Skin of body (tissue), 1 donor: ENCODE measurements at regions not wholly inside any gene's neighbourhood (a gene's known extent, or its start where the extent isn't known, plus 50 kb on each side); places are given as distances from the start of the nearest gene placed in this dataset.

Experiments
- DNase-seq: peaks from one replicate; lab custom pipeline; 2025; lab: John Stamatoyannopoulos, UW

DNA sequence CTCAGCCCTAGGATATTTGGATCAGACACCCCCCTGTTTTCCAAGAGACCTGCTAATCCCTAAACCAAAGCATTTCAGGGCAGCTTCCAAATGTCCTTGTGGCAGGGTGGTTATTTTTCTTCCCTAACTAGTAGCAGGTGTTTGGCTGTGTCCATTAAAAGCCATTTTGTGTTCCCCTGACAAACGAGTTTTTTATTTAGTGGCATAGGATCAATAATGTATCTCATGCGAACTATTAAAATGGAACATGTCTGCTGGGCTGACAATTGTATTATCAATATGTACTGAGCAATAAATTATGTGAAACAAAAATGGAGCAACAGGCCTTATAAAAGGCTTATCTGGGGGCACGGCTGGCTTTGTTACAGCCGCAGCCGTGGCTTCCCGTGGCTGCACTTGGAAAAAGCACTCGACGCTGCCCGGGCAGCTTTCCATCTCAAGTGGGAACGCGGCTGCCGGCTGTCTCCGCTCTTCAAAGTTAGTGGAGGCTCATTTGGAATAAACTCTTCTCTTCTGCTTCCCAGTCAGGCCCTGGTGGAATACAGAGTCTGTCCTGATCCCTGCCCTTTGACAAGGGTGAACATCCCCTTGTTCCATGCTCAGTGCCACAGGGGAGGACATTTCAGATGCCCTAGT lies 554.3 kb downstream of the TYW1 start:
- peak; percentile 3 for DNase-seq

DNA sequence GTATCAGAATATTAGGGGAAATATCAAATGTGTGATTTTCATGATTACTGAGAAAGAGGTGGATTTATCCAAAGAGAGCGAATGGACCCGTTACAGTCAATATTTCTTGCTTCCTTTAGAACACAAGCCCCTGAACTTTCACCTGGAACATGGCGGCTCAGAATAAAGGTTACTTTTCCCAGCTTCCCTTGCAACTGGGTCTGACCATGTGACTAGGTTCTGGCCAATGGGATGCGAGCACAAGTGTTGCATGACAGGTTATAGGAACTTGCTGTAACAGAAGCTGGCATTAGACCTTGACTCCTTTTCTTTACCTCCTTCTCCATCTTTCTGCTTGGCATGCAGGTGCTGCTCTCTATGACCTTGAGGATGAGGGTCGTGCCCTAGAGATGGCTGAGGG lies 556.1 kb downstream of the TYW1 start:
- no peak for DNase-seq

DNA sequence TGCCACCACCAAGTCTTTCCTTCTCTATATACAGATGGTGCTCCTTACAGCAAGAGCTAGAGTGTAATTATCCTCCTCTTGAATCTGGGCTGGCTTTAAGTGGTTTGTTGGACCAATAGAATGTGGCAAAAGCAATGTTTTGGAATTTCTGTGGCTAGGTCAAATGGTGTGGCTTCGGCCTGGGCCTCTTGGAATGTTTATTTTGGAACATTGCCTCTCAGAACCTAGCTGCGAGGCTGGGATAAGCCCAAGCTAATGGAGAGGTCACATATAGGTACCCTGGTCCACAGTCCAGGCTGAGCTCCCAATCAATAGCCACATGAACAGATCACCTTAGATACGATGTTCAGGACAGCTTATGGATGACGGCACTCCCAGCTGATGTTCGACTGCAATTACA lies 556.7 kb downstream of the TYW1 start:
- DNase-seq, result no peak

DNA sequence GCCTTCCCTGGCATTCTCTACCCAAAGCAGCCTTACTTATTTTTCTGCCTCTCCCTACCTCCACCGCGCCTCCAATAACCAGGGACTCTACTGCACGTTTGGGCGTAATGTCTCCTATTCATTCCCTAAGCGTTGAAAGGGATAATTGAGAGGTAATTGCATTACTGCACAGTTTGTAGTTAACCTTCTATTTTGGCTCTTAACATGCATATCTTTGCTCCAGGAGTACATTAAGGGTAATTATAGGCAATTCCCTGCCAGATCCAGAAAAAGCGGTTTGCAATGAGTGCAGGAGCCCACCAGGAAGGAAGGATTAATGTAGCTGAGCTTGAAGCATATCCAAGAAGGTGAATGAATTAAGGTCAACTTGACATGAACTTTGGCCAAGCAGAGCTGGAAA lies 558.4 kb downstream of the TYW1 start:
- DNase-seq, result no peak

DNA sequence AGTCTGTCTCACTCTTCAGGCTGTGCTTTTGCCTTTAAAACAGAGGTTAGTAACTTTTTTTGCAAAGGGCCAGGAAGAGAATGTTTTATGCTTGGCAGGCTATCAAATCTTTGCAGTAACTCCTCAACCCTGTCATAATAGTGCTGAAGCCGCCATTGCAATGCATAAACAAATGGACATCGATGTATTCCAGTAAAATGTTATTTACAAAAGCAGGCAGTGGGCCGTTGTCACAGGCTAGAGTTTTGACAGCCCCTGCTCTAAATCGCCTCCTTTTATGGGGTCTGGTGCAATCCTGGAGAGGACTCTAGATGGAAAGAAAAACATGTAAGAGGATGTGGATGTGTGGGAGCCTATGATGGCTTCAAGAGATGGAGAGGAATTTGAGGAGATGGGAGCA lies 568.3 kb downstream of the TYW1 start:
- no peak for DNase-seq

DNA sequence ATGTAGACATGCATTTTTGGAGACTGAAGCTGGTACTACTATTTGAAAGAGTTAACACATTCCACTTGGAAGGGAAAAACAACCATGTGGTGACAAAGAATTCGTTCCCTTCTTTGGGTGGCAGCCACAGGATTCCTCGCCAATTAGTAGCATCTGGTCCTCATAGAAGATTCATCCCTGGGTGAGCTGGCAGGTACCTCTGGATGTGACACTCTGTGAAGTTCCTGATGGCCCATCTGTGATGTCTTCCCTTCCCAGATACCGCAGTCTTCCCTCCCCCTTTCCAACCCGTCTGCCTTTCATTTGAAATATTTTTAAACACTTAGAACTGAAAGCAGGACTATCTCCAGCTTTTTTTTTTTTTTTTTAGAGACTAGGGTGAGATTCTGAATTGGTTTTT lies 569.5 kb downstream of the TYW1 start:
- no peak for DNase-seq

DNA sequence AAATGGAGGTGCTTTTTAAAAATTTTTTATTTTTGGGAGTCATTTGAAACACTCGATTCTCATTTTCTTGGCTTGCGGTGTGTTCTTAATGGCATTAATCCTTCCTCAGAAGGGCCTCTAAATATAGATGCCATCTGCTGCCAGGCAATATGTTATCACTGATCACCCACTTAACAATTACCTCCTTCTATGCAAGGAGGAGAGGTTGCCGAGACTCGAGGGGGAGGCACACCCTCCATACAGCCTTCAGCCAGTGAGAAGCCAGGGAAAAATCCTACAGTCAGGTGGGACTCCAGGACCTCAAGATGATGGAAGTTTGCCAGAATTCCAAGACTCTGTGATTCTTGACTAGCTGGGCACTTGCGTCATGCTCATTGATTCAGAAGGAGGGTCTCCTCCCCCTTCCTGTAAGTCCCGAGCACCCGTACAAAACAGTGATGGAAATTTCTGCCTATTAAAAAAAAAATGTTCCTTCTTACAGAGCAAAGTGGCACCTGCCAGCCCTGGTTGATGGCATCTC lies 574.5 kb downstream of the TYW1 start:
- DNase-seq, result no peak

DNA sequence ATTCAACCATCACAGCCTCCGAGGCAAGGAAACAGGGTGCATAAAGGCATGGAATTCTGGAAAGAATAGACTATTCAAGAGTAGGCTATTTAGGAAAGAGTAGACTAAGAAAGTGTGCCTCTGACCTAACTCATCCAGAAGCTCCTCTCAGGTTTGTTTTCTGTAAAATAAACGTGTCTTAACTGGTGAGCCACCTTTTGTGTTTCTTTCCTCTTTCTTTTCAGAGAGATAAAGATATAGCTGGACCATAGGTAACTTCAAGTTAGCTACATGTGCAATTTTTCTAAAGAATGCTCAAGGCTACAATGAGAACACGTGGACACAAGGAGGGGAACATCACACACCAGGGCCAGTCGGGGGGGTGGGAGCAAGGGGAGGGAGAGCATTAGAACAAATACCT lies 577.0 kb downstream of the TYW1 start:
- no peak for DNase-seq

DNA sequence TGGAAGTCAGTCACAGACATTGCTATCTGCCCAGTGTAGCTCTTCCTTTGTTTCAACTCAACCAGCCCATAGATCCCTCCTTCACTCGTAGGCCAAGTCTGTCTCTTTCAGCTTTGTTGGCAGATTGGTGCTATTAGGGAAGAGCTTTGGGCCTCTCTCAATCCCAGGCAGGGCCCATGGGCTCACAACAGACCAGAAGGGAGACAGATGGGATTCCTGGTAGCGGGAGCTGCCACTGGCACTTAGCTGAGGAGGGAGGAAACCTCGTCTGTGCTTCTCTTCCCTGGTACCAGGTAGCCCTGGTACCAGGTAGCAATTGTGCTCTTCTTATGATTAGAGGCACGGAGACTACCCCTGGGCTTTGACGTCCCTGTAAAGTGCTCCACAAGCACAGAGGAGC lies 592.0 kb downstream of the TYW1 start:
- DNase-seq, result no peak

DNA sequence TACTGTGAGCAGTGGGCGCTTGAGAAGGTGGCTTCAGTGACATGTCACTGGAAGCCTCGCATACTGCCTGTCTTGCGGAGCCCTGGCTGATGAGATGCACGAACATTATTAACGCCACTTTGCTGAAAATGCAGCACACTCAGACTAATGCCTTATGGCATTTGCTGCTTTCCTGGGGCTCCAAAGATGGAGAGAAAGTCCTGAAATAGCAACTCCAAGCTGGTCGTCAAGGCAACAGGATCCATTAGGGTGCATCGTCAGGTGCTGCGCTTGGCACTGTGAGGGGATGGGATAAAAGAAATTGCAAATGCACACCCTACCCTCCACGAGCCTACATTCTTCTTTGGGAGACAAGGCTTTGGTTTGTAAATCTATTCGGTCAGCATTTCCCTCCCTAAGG lies 592.5 kb downstream of the TYW1 start:
- no peak for DNase-seq

DNA sequence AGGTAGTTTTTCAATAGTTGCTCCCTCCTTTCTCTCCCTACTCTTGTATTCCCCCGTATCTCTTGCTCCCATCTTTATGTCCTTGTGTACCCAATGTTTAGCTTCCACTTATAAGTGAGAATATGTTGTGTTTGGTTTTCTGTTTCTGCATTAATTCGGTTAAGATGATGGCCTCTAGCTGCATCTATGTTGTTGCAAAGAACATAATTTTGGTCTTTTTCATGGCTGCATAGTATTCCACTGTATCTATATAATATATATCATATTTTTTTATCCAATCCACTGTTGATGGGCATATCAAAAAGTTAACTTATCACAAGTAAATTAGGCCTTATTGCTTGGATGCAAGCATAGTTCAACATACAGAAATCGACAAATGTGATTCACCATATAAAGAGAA lies 594.0 kb downstream of the TYW1 start:
- DNase-seq, result no peak

DNA sequence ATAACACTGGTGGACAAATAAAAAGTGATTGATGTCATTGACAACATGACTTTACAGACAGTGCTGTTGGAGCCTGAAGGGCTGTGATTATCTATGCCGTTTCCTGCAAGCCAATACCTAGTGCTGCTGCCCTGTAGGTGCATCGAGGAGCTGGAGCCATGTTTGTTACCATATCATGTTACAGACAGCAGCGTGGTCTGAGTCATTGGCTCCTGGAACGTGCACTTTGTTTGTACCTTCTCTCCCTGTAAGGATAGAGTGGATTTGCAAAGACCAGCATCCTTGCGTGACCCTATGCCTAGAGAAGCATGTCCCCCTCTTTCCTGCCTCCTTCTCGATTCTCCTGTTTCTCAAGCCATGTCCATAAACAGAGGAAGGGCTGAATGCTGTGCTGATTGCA lies 597.2 kb downstream of the TYW1 start:
- no peak for DNase-seq

DNA sequence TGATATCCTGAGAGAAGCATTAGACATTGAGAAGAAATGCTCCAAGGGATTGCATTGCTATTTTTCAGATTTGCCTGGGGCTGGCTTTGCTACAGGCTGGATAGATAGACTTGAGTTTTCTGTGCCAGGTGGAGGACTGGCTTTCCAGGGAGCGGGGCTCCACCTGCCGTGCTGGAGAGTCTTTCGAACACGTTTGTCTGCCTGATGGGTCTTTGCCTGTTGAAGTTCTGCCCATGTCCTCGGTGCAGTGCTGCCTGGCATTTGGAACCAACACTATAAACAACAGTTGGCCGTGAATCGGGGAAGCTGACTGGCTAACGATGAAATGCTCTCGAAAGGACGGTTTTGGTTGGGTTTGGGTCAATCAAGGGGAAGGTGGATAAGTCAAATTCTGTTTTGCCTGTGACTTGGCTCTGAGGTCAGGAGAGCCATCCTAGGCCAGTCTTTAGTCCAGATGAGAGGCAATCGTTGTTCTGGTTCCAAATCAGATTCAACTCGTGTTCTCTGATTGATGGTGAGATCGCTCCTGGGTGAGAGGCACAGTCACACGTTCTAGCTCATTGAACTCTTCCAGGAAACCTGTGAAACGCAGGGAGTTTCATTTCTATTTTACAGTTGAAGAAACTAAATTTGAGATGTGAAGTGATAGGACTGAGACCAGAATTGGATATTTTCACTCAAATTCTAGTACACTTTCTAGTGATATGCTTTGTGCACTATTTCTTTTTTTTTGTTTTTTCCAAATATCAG lies 599.0 kb downstream of the TYW1 start:
- DNase-seq, result no peak

DNA sequence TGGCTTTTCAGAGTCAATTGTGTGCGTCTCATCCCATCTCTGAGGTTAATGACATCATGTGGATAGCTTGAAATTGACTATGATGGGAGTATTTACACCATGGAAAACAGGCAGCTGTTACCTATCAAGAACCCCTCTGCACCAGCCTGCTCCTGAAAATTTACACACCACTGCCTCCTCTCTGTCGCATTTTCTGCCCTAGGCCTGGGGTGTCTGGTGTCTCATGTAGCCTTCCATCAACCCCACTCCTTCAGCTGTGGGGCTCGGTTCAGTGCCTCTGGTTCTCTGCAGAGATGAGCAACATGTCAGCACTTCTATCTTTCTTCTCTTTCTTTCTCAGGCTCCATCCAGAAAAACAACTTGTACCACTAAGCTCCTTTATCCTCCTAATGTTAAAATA lies 600.5 kb downstream of the TYW1 start:
- no peak for DNase-seq

DNA sequence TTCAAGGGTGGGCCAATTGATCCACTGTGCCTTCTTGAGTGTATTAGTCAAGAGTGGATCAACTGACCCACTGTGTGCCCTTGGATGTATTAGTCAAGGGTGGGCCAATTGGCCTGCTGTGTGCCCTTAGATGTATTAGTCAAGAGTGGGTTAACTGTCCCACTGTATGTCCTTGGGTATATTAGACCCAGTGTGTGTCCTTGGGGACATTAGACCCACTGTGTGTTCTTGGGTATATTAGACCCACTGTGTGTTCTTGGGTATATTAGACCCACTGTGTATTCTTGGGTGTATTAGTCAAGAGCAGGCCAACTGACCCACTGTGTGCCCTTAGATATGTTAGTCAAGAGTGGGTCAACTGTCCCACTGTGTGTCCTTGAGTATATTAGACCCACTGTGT lies 601.8 kb downstream of the TYW1 start:
- DNase-seq, result no peak

DNA sequence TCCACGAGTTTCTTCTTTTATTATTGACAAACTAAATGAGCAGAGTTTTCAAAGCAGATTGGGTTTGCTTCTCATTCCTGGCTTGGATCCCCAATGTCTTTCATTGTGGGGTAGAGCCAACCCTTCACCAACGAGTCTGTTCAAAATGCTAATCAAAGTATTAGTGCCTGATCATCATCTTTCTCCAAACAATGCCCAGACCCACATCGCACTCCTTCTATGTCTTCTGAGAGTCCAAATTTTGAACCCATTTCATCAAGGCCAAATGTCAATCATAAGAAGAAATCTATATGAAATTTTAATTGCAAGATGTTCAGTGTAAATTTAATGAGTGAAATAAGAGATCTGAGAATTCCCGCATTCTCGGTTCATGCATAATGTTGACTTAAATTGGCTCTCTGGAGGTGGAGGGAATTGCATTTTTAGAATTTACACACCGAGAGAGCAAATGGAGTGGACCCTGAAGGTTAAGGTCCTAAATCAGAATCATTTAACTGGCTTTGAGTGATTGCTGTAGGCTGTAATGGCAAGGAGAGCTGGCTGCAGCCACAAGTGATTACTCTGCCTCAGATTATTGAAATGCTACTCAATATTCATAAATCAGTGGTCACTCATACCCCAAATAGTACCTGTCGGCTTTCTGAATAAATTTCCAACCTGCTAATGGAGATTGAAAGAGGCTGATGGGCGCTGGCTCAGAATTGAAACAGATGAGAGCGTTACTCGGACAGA lies 602.9 kb downstream of the TYW1 start:
- no peak for DNase-seq

DNA sequence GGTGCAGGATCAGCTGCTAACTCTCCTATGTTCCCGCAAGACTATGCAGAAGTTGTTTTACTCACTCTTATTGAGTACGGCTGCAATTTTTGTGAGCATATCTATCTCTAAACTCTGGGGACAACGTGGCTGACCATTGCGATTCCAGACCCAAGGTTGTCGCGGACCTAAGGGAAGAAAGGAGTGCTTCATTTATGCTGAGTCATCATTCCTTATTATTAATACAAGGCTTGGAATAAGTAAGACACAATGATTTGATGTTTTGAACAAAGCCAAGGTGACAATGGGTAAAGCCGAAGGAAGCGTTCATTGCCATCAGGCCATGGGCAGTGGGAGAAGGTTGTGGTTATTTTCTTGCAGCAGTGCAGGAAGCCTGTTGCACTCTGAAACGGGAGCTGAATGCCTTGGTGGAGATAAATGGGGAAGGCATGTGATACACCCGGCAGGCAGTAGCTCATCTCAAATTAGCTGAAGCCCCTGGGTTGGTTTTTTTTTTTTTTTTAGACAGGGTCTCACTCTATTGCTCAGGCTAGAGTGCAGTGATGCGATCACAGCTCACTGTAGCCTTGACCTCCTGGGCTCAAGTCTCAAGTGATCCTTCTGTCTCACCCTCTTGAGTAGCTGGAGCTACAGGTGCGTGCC lies 605.7 kb downstream of the TYW1 start:
- DNase-seq, result no peak

DNA sequence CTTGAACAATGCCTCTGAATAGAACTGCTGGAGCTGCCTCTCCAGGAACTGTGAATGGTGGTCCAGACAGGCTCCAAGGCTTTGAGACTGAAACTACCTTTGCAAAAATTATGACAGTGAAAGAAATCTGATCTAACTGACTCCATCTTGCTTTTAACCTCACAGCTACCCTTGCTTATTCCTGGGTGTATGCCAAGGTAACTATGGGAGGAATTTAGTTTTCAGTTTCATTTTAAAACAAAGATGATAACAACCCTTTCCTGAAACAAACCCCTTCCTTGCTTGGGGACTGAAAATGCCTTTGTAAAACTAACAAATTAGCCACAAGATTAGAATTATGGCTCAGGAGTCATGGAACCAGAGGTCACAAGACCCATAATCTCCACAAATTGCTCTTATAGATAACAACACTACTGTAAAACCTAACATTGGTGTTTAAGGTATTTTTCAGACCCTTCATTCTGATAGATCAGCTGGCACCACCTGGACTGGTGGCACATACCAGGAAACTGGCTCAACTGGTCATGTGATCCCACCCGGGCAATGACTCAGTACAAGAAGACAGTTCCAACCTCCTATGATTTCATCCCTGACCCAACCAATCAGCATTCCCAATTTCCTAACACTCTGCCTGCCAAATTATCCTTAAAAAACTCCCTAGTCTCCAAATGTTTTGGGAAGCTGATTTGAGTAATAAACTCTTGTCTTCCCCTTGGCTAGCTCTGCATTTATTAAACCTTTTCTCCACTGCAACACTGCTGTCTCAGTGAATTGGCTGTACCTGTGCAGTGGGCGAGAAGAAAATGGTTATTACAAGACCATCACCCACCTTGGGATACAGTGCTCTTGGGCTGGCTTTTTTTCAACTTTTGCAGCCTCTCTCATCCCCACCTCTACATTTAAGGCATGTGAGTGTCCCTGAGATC lies 608.1 kb downstream of the TYW1 start:
- DNase-seq, result no peak

DNA sequence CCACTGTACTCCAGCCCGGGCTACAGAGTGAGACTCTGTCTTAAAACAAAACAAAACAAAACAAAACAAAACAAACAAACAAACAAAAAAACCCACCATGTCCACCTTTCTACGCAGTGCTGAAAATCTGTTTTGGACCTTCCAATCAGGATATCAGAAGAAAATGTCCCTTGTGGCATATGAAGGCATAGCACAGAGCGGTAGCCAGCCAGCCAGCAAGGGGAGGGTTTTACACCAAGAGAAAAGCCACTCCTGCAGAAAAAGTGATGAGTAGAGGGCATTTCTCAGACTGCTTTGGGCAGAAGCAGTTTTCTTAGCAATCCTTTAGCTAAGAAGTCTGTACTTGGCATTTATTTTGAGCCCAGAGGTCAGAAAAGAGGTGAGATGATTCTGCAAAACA lies 612.2 kb downstream of the TYW1 start:
- no peak for DNase-seq

DNA sequence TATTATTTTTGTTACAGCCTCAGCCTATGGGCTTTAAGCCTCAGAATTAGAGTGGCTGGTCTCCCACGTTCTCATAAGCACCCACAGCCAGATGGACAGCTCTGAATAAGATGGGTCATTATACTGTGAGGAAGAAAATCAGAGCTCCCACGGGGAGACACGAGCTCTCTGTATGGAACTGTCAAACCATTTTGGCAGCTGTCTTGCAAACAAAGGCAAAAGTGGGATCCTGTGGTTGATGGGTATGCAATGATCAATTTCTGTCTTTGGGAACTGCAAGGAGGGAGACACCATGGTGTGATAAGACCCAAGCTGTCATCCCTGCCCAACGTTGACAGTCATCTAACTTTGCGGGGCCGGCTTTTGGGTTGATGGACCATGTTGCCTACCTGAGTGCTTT lies 614.3 kb downstream of the TYW1 start:
- DNase-seq, result no peak

DNA sequence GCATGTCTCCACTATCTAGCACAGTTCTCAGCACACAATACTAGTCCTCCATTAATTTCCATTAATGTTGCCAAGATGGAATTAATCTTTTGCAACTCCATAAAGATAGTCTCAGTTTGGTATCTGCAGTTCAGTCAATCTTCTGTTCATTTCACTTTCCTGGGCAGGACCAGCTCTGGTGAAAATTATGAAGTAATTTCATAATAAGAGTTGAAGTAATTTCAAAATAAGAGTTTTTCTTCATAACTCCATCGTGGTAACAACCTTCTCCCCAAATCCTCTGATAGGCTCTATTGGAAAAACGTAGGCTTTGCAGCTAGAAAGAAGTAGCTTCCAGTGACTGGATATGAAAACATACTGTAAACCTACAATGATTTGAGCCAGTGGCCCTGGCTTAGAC lies 618.2 kb downstream of the TYW1 start:
- no peak for DNase-seq
